H1 (cell line): ENCODE measurements at regions not wholly inside any gene's neighbourhood (a gene's known extent, or its start where the extent isn't known, plus 50 kb on each side); places are given as distances from the start of the nearest gene placed in this dataset.

ENCODE experiments used
- CTCF ChIA-PET: fragments of 300-600 bp; sonication (Branson Sonifier 250); formaldehyde crosslinking; loops from one replicate; lab custom pipeline; 2021; ENCODE audit not compliant: partially characterized antibody; lab: Charles Lee
- POLR2A ChIA-PET: fragments of 300-600 bp; sonication (Branson Sonifier 250); formaldehyde crosslinking; loops from one replicate; lab custom pipeline; 2021; ENCODE audit warnings: inconsistent platforms; ENCODE audit not compliant: partially characterized antibody; lab: Charles Lee
- DNase-seq, 2 experiments: peaks; one replicate each; pipeline versions ENCODE4 v3.0.0 to v3.0.0-alpha.2; 2010 to 2022; ENCODE audit warnings: low spot score in 2 of 2, low read depth in 1 of 2, mixed read lengths in 1 of 2
- FAIRE-seq: peaks from 2 replicates; lab custom pipeline; 2011; peaks lifted over from hg19 to GRCh38; lab: Jason Lieb, UNC
- H2AFZ ChIP-seq: 2 replicates; pipeline ENCODE4 v1.8.1; 2012; ENCODE audit warnings: low read length, inconsistent platforms
- H2AK5ac ChIP-seq: 2 replicates; pipeline ENCODE4 v1.6.1; 2013; ENCODE audit warnings: low read depth, low read length
- H2BK120ac ChIP-seq: replicated peaks from 2 replicates; pipeline ENCODE3; 2013; ENCODE audit warnings: low read depth, low read length, inconsistent platforms
- H2BK12ac ChIP-seq: 2 replicates; pipeline ENCODE4 v1.6.1; 2013; ENCODE audit warnings: low read depth, low read length
- H2BK15ac ChIP-seq: 2 replicates; pipeline ENCODE4 v1.6.1; 2013; ENCODE audit warnings: low read length
- H2BK20ac ChIP-seq: 2 replicates; pipeline ENCODE4 v1.6.1; 2013; ENCODE audit warnings: low read length
- H2BK5ac ChIP-seq: 2 replicates; pipeline ENCODE4 v1.6.1; 2013; ENCODE audit warnings: low read depth, low read length
- H3K14ac ChIP-seq: 2 replicates; pipeline ENCODE4 v1.6.1; 2013; ENCODE audit warnings: inconsistent platforms; ENCODE audit not compliant: insufficient read length
- H3K18ac ChIP-seq: 2 replicates; pipeline ENCODE4 v1.6.1; 2013; ENCODE audit warnings: low read length; ENCODE audit errors: extremely low read depth
- H3K23ac ChIP-seq: 2 replicates; pipeline ENCODE4 v1.6.1; 2013; ENCODE audit warnings: inconsistent platforms; ENCODE audit not compliant: insufficient read length
- H3K23me2 ChIP-seq: 2 replicates; pipeline ENCODE4 v1.6.1; 2013; ENCODE audit warnings: low read depth, low read length
- H3K27ac ChIP-seq: 2 replicates; pipeline ENCODE4 v1.6.1; 2011; ENCODE audit warnings: low read depth, low read length, inconsistent platforms
- H3K27me3 ChIP-seq, 4 experiments: replicated peaks in 1 of 4; 1 replicate in 1 of 4; 2 replicates in 3 of 4; pipeline versions ENCODE4 v1.6.1 to v1.8.1; 2011 to 2013; ENCODE audit warnings: low read length in 3 of 4, mild to moderate bottlenecking in 3 of 4, inconsistent platforms in 2 of 4, mixed read lengths in 2 of 4, moderate library complexity in 1 of 4; ENCODE audit not compliant: control insufficient read depth in 3 of 4, insufficient read depth in 3 of 4; ENCODE audit errors: extremely low read depth in 1 of 4
- H3K36me3 ChIP-seq, 4 experiments: 2 replicates each; pipeline versions ENCODE4 v1.6.1 to v1.8.1; 2011 to 2013; ENCODE audit warnings: mild to moderate bottlenecking in 4 of 4, low read length in 3 of 4, moderate library complexity in 2 of 4, control low read depth in 1 of 4, inconsistent platforms in 1 of 4; ENCODE audit not compliant: insufficient read depth in 4 of 4, control insufficient read depth in 2 of 4
- H3K4ac ChIP-seq: replicated peaks from 2 replicates; pipeline ENCODE3; 2013; ENCODE audit warnings: low read length, low read depth, mixed read lengths, inconsistent platforms; ENCODE audit not compliant: insufficient read length
- H3K4me1 ChIP-seq, 4 experiments: replicated peaks in 1 of 4; 1 replicate in 1 of 4; 2 replicates in 3 of 4; pipeline versions ENCODE4 v1.6.1 to v1.8.1; 2011 to 2013; ENCODE audit warnings: low read length in 3 of 4, inconsistent platforms in 2 of 4, mixed read lengths in 1 of 4; ENCODE audit not compliant: insufficient read depth in 4 of 4, control insufficient read depth in 3 of 4
- H3K4me2 ChIP-seq, 2 experiments: 2 replicates each; pipeline versions ENCODE4 v1.6.1 to v1.8.1; 2011 to 2013; ENCODE audit warnings: low read depth in 2 of 2, low read length in 2 of 2, control low read depth in 1 of 2, inconsistent platforms in 1 of 2, mild to moderate bottlenecking in 1 of 2; ENCODE audit not compliant: insufficient read depth in 1 of 2
- H3K4me3 ChIP-seq, 4 experiments: fragments of 200-600, 300-600 bp in 1 of 4; sonication (generic), shearing (Covaris generic), sonication (Bioruptor Twin) in 1 of 4; 2 replicates each; pipeline versions ENCODE4 v1.5.1 to v1.8.1; 2011 to 2016; ENCODE audit warnings: low read length in 4 of 4, low read depth in 3 of 4, control low read depth in 2 of 4, inconsistent platforms in 2 of 4, mild to moderate bottlenecking in 2 of 4, mixed read lengths in 1 of 4, moderate library complexity in 1 of 4; ENCODE audit not compliant: insufficient read depth in 2 of 4; ENCODE audit errors: extremely low read depth in 1 of 4
- H3K56ac ChIP-seq: replicated peaks from 2 replicates; pipeline ENCODE3; 2013; ENCODE audit warnings: low read depth, mild to moderate bottlenecking, mixed read lengths, low read length, inconsistent platforms; ENCODE audit not compliant: insufficient read length
- H3K79me1 ChIP-seq: 2 replicates; pipeline ENCODE4 v1.6.1; 2013; ENCODE audit warnings: low read depth, low read length, control low read depth
- H3K79me2 ChIP-seq, 2 experiments: 2 replicates each; pipeline versions ENCODE4 v1.6.1 to v1.8.1; 2012 to 2013; ENCODE audit warnings: low read length in 2 of 2, mild to moderate bottlenecking in 2 of 2, inconsistent platforms in 1 of 2; ENCODE audit not compliant: insufficient read depth in 2 of 2, control insufficient read depth in 1 of 2
- H3K9ac ChIP-seq, 4 experiments: replicated peaks in 1 of 4; 1 replicate in 1 of 4; 2 replicates in 3 of 4; pipeline versions ENCODE4 v1.6.1 to v1.8.1; 2011 to 2013; ENCODE audit warnings: low read depth in 3 of 4, low read length in 3 of 4, control low read depth in 2 of 4, mild to moderate bottlenecking in 2 of 4, moderate library complexity in 2 of 4, inconsistent platforms in 1 of 4; ENCODE audit errors: extremely low read depth in 1 of 4
- H3K9me3 ChIP-seq, 2 experiments: 2 replicates each; pipeline versions ENCODE4 v1.6.1 to v1.8.1; 2012 to 2013; ENCODE audit warnings: mild to moderate bottlenecking in 2 of 2, moderate library complexity in 2 of 2, control low read depth in 1 of 2, inconsistent platforms in 1 of 2, low read depth in 1 of 2, low read length in 1 of 2, mixed read lengths in 1 of 2; ENCODE audit not compliant: insufficient read depth in 2 of 2
- H4K20me1 ChIP-seq, 2 experiments: replicated peaks in 1 of 2; 2 replicates each; pipeline versions ENCODE3 to v1.8.1; 2011 to 2013; ENCODE audit warnings: inconsistent platforms in 2 of 2, low read length in 2 of 2, mild to moderate bottlenecking in 1 of 2; ENCODE audit not compliant: insufficient read depth in 2 of 2, control insufficient read depth in 1 of 2
- H4K5ac ChIP-seq: 2 replicates; pipeline ENCODE4 v1.6.1; 2013; ENCODE audit warnings: low read length, low read depth, mixed read lengths, inconsistent platforms; ENCODE audit not compliant: insufficient read length
- H4K8ac ChIP-seq: 2 replicates; pipeline ENCODE4 v1.8.0; 2013; ENCODE audit warnings: mild to moderate bottlenecking, moderate library complexity, low read length, inconsistent platforms; ENCODE audit not compliant: insufficient read depth; ENCODE audit errors: extremely low read depth
- H4K91ac ChIP-seq: replicated peaks from 2 replicates; pipeline ENCODE3; 2013; ENCODE audit warnings: low read length, mixed read lengths, inconsistent platforms; ENCODE audit not compliant: insufficient read length
- POLR2AphosphoS5 ChIP-seq: IDR thresholded peaks from 2 replicates; pipeline ENCODE4 v1.6.1; 2011; ENCODE audit warnings: low read depth, low read length
- WGBS, 2 experiments: shearing (Covaris generic) in 1 of 2; methylation state at CpG; one replicate each; pipeline versions ENCODE4 v1.1.6 to v1.1.7; 2013 to 2015; ENCODE audit warnings: low lambda C conversion rate in 2 of 2, mixed read lengths in 2 of 2, inconsistent platforms in 1 of 2, low coverage in 1 of 2, missing lambda C conversion rate in 1 of 2; ENCODE audit not compliant: insufficient replicate concordance in 2 of 2, insufficient coverage in 1 of 2, insufficient read length in 1 of 2; ENCODE audit errors: extremely low coverage in 1 of 2, missing lambda C conversion rate in 1 of 2; 5-methylcytosine and 5-hydroxymethylcytosine counted together

DNA sequence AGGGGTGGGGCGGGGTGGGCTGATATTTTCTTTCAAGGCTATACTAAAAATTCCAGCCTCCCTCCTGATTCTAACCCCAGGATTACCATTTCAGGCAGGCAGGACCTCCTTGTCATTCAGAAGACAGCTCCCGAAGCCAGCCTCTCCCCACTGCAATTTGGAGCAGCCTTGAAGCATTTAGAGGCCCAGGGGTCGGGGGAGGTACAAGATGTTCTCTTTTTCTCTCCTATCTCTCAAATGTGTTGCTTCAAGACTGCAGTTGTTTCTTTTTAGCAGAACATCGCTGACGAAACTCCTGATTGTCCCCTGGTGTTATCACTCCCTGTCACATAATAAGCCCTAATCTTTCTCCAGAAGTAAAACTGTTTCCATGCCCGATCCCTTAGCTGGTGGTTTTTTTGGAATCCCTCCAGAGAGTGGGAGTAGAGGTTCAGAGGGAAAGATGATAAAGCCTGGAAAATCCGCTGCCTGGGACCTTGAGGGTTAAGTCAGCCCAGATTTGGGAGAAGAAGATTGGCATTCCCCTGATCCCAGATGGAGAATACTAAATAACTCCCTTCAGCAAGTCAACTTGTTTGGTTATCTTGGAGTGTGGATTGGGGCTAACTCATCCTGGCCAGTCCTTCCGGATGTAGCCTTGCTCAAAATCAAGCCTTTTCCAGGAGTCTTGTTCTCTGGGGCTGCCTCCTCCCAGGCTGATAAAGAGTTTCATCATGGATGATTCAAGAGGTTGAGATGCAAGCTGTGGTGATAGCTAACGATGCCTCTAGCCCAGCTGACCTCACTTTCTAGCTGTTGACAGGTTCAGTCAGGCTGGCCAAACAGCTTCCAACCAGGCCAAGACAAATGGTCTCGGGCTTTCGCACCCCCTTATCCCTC lies 71.3 kb downstream of the SOX9 start:
- Histone ChIP-seq H3K18ac (no peak overlapping the region), H2BK120ac (no peak overlapping the region), H3K4me1 (no peaks in the 10 kb centered on the region; a peak in 2 of 7 replicates), H3K36me3 (no peaks in the 10 kb centered on the region; a peak in 1 of 8 replicates), H4K20me1 (peaks cover 0 to 6% of the 10 kb centered on the region in 2 experiments), H3K56ac (no peak overlapping the region), H2AFZ (no peak overlapping the region), H3K79me2 (no peaks in the 10 kb centered on the region), H4K8ac (no peak overlapping the region), H3K27me3 (no peaks in the 10 kb centered on the region; a peak in 1 of 7 replicates), H3K23ac (no peak overlapping the region), H2BK20ac (no peak overlapping the region), H3K4me3 (no peak overlapping the region), H3K9ac (no peak overlapping the region), H3K4ac (no peak overlapping the region), H2BK12ac (no peak overlapping the region), H3K9me3 (no peaks in the 10 kb centered on the region), H3K27ac (no peak overlapping the region), H4K5ac (no peak overlapping the region), H2BK5ac (no peak overlapping the region), H2BK15ac (no peak overlapping the region), H3K14ac (no peak overlapping the region), H3K4me2 (no peak overlapping the region), H4K91ac (no peak overlapping the region), H2AK5ac (peak overlapping the region; percentile 24; the same call in 1 of the 2 replicates), H3K79me1 (no peaks in the 10 kb centered on the region), H3K23me2 (peaks cover 13% of the 10 kb centered on the region; the same call in 1 of the 2 replicates)
- 82% methylated on average over 11 of the region's 11 CpGs; no CpG with 5 or more reads in 1 of the 2 experiments for WGBS, 2 experiments
- no peak for TF ChIP-seq POLR2AphosphoS5
- DNase-seq (no peak), FAIRE-seq (no peak)
- ChIA-PET CTCF (interaction anchor here (1.0 to 1.2 kb wide), 2 partner anchors 10 to 13 kb away, joined by 3 to 4 read pairs; no protein-coding TSS in a partner anchor), POLR2A (no interaction called here)
